Kidney (tissue), 13 donors: ENCODE measurements at regions not wholly inside any gene's neighbourhood (a gene's known extent, or its start where the extent isn't known, plus 50 kb on each side); places are given as distances from the start of the nearest gene placed in this dataset.

Source experiments
- DNase-seq, 5 donors: peaks; one replicate each; pipeline ENCODE4 v3.0.0-alpha.2; 2013 to 2020
- FAIRE-seq: peaks from 2 replicates; lab custom pipeline; 2012; peaks lifted over from hg19 to GRCh38; lab: Jason Lieb, UNC
- H3K27ac ChIP-seq, 2 donors: one replicate each; pipeline ENCODE4 v1.7.0; 2013; ENCODE audit warnings: low read depth in 2 of 2, low read length in 2 of 2, inconsistent platforms in 1 of 2
- H3K27me3 ChIP-seq: one replicate; pipeline ENCODE4 v1.7.1; 2013; ENCODE audit warnings: low read length, inconsistent platforms; ENCODE audit not compliant: control insufficient read depth, insufficient read depth
- H3K36me3 ChIP-seq, 3 donors: one replicate each; pipeline versions ENCODE4 v1.7.0 to v1.7.1; 2013; ENCODE audit warnings: low read length in 3 of 3, control low read depth in 1 of 3, inconsistent platforms in 1 of 3; ENCODE audit not compliant: insufficient read depth in 3 of 3, control insufficient read depth in 2 of 3
- H3K4me1 ChIP-seq, 3 donors: one replicate each; pipeline versions ENCODE4 v1.7.0 to v1.7.1; 2013; ENCODE audit warnings: low read length in 3 of 3, inconsistent platforms in 1 of 3, low read depth in 1 of 3; ENCODE audit not compliant: control insufficient read depth in 2 of 3, insufficient read depth in 2 of 3
- H3K4me3 ChIP-seq, 3 donors: one replicate each; pipeline versions ENCODE4 v1.7.0 to v1.8.1; 2013; ENCODE audit warnings: low read length in 3 of 3, control low read depth in 1 of 3, inconsistent platforms in 1 of 3
- H3K9ac ChIP-seq, 3 donors: one replicate each; pipeline versions ENCODE4 v1.7.0 to v1.7.1; 2013; ENCODE audit warnings: low read length in 3 of 3, control low read depth in 1 of 3, inconsistent platforms in 1 of 3
- H3K9me3 ChIP-seq, 3 donors: one replicate each; pipeline versions ENCODE4 v1.7.0 to v1.7.1; 2013; ENCODE audit warnings: low read length in 3 of 3, control low read depth in 1 of 3, inconsistent platforms in 1 of 3; ENCODE audit not compliant: control insufficient read depth in 2 of 3, insufficient read depth in 1 of 3
- intact Hi-C: fragments of 100-400 bp; cut with DNase I; formaldehyde crosslinking; loops from one replicate; pipeline ENCODE4 v1.11.1; 2022
- TF ChIP-seq, protein P1 (sequence below): IDR thresholded peaks from 3 replicates; pipeline ENCODE4 v1.5.1; 2012; ENCODE audit warnings: mild to moderate bottlenecking, moderate library complexity, borderline replicate concordance; ENCODE audit not compliant: insufficient read depth; ENCODE audit errors: extremely low read depth
- donor health status: control.
- donor health status: control.
- donor health status: control.
- donor health status: control.
- donor health status: control.
- donor health status: DM: yes; HTN: yes; CAD: no.
- donor health status: Normal renal cell carcinoma (clear cell type).

DNA sequence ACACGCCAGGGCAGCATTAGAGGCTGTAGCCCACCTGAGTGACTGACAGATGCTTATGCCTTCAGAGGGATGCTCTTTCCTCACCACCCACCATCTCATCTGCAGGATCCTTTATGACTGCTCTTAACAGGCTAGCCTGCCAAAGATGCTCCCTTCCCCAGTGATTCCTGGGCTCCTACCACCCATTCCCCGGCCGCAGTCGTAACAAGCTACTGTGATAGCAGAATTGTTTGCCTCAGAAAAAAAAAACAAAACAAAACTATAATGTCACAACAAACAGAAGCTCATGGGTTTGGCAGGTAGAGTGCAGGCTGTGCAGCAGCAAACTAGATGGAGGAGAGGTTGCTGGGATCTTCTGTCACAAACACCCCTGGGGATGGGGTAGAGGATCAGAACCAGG, 343.9 kb upstream of the ZMIZ1 start:
- Histone ChIP-seq H3K9me3 (no peaks in the 10 kb centered on the region), H3K27ac (no peak overlapping the region), H3K4me1 (peaks cover 0 to 17% (median 10%) of the 10 kb centered on the region in 3 donors), H3K36me3 (no peaks in the 10 kb centered on the region), H3K9ac (no peak overlapping the region), H3K4me3 (no peak overlapping the region), H3K27me3 (no peaks in the 10 kb centered on the region)
- TF ChIP-seq, protein P1, sequence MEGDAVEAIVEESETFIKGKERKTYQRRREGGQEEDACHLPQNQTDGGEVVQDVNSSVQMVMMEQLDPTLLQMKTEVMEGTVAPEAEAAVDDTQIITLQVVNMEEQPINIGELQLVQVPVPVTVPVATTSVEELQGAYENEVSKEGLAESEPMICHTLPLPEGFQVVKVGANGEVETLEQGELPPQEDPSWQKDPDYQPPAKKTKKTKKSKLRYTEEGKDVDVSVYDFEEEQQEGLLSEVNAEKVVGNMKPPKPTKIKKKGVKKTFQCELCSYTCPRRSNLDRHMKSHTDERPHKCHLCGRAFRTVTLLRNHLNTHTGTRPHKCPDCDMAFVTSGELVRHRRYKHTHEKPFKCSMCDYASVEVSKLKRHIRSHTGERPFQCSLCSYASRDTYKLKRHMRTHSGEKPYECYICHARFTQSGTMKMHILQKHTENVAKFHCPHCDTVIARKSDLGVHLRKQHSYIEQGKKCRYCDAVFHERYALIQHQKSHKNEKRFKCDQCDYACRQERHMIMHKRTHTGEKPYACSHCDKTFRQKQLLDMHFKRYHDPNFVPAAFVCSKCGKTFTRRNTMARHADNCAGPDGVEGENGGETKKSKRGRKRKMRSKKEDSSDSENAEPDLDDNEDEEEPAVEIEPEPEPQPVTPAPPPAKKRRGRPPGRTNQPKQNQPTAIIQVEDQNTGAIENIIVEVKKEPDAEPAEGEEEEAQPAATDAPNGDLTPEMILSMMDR = no peak
- no peak for FAIRE-seq
- DNase-seq = no peak
- intact Hi-C loops = no loop called here

DNA sequence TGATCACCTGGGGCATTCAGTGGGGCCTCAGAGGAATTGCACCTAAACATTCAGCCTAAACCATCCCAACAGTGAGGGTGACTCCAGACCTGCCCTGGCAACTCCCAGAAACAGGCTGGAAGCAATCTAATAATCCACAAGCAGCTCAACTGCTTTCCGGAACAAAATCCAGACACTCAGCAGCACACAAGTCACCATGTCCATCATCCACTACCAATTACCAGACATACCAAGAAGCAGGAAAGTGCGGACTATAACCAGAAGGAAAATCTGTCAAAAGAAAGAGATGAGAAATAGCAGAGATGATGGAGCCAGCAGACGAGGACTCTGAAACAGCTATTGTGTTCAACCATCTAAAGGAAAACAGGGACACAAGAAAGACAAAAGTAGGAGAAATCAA, 342.6 kb upstream of the ZMIZ1 start:
- H3K27me3 ChIP-seq = no peaks in the 10 kb centered on the region

DNA sequence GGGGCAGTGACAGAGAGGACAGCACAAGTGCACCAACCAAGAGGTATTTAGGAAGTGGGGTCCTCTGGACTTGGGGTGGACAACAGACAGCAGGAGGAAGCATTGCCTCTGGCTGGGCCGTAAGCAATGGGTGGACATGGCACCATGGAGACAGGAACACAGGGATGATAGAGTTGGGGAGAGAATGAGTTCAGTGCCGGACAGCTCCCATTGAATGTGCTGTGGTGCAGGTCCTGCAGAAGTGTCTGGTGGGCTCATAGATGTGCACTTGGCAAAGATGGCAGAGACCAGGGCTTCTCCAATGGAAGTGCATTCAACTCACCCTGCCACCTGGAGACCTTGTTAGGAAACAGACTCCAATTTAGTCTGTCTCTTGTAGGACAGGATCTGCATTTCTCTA, 341.5 kb upstream of the ZMIZ1 start:
- Histone ChIP-seq H3K36me3 (no peaks in the 10 kb centered on the region), H3K27ac (peak overlapping the region; percentile 27 to 88), H3K27me3 (no peaks in the 10 kb centered on the region), H3K9ac (no peak overlapping the region), H3K9me3 (no peaks in the 10 kb centered on the region), H3K4me3 (no peak overlapping the region), H3K4me1 (peaks cover 0 to 17% (median 10%) of the 10 kb centered on the region in 3 donors)
- no peak for DNase-seq
- intact Hi-C loops = no loop called here
- no peak for FAIRE-seq
- TF ChIP-seq, protein P1 = no peak

More for the DNA sequence above, 342.6 kb upstream of the ZMIZ1 start:
- TF ChIP-seq, protein P1 = no peak
- H3K27ac ChIP-seq = no peak overlapping the region
- peaks cover 0 to 17% (median 10%) of the 10 kb centered on the region in 3 donors for H3K4me1 ChIP-seq
- intact Hi-C loops = no loop called here
- H3K4me3 ChIP-seq = no peak overlapping the region
- H3K9me3 ChIP-seq = no peaks in the 10 kb centered on the region
- DNase-seq = no peak
- no peak overlapping the region for H3K9ac ChIP-seq
- H3K36me3 ChIP-seq = no peaks in the 10 kb centered on the region
- no peak for FAIRE-seq

DNA sequence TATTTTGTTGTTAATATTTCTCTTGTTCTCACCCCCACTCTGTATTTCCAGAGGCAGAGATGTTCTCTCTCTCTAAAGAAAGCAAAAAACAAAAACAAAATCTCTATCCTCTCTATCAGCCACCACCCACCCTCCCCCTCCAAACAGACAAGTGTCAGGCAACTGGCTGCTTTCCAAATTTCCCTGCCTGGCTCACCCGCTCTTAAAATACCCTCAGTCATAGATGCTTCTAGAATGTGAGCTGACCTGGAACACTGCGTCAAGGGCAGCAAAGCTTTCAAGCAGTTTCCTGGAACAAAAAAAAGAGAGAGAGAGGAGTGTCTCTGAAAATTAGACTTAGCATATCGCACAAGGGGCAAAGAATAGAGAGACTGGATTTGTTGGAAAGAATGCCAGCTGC, 341.0 kb upstream of the ZMIZ1 start:
- intact Hi-C loops = no loop called here
- Histone ChIP-seq H3K4me3 (no peak overlapping the region), H3K36me3 (no peaks in the 10 kb centered on the region), H3K4me1 (peaks cover 0 to 17% (median 10%) of the 10 kb centered on the region in 3 donors), H3K27me3 (no peaks in the 10 kb centered on the region), H3K27ac (peak overlapping the region; percentile 29 to 88), H3K9me3 (no peaks in the 10 kb centered on the region), H3K9ac (no peak overlapping the region)
- FAIRE-seq = peak; percentile 21
- peak in 2 of 5 donors; percentile 80 to 81 for DNase-seq
- TF ChIP-seq, protein P1 = no peak
